Aorta (tissue), 5 donors: ENCODE measurements at regions not wholly inside any gene's neighbourhood (a gene's known extent, or its start where the extent isn't known, plus 50 kb on each side); places are given as distances from the start of the nearest gene placed in this dataset.
"Not testable (repeated sequence)": the region's sequence is repeated elsewhere in the genome, so short reads cannot be mapped to it uniquely, and the experiment has no call there.

Source experiments
- ATAC-seq: fragments of 200-7000 bp; cut with Tn5 transposase; one replicate; pipeline ENCODE4 v1.9.1; 2022; ENCODE audit warnings: moderate library complexity; ENCODE audit not compliant: low FRiP score
- DNase-seq, 2 donors: peaks; one replicate each; pipeline ENCODE4 v3.0.0-alpha.2; 2020
- H3K27ac ChIP-seq, 2 donors: one replicate each; pipeline ENCODE4 v1.5.1; 2013; ENCODE audit warnings: low read length in 2 of 2, mild to moderate bottlenecking in 2 of 2, moderate library complexity in 2 of 2, control low read depth in 1 of 2, inconsistent platforms in 1 of 2, low read depth in 1 of 2
- H3K27me3 ChIP-seq, 2 donors: one replicate each; pipeline ENCODE4 v1.6.1; 2013; ENCODE audit warnings: control low read depth in 1 of 2, low read length in 1 of 2, mild to moderate bottlenecking in 1 of 2, moderate library complexity in 1 of 2; ENCODE audit not compliant: insufficient read depth in 2 of 2, control insufficient read depth in 1 of 2
- H3K36me3 ChIP-seq, 2 donors: one replicate each; pipeline ENCODE4 v1.6.1; 2013; ENCODE audit warnings: control low read depth in 1 of 2, low read length in 1 of 2, mild to moderate bottlenecking in 1 of 2; ENCODE audit not compliant: insufficient read depth in 2 of 2, control insufficient read depth in 1 of 2
- H3K4me1 ChIP-seq, 2 donors: one replicate each; pipeline ENCODE4 v1.6.1; 2013; ENCODE audit warnings: low read length in 2 of 2, control low read depth in 1 of 2, mild to moderate bottlenecking in 1 of 2, moderate library complexity in 1 of 2; ENCODE audit not compliant: insufficient read depth in 2 of 2, control insufficient read depth in 1 of 2
- H3K4me3 ChIP-seq, 2 donors: one replicate each; pipeline ENCODE4 v1.5.1; 2013; ENCODE audit warnings: low read length in 2 of 2, control low read depth in 1 of 2, mild to moderate bottlenecking in 1 of 2
- H3K9me3 ChIP-seq: one replicate; pipeline ENCODE4 v1.6.1; 2013; ENCODE audit warnings: mild to moderate bottlenecking, low read length; ENCODE audit not compliant: control insufficient read depth
- WGBS, 2 donors: extraction: QIAGEN DNeasy Blood & Tissue Kit; methylation state at CpG; one replicate each; pipeline ENCODE4 v1.1.7; 2013; 5-methylcytosine and 5-hydroxymethylcytosine counted together
- intact Hi-C, 2 donors: fragments of 100-400 bp; cut with DNase I; formaldehyde crosslinking; loops; one replicate each; pipeline versions ENCODE4 v1.14.2 to v1.15.0; 2022
- donor health status: healthy with polysubstance abuse.
- donor health status: Bipolar disorder and iron deficiency.
- donor health status: DM: no; HTN: no; CAD: no.
- donor health status: DM: no; HTN: no; CAD: no.
- donor health status: DM: yes; HTN: yes; CAD: no.

DNA sequence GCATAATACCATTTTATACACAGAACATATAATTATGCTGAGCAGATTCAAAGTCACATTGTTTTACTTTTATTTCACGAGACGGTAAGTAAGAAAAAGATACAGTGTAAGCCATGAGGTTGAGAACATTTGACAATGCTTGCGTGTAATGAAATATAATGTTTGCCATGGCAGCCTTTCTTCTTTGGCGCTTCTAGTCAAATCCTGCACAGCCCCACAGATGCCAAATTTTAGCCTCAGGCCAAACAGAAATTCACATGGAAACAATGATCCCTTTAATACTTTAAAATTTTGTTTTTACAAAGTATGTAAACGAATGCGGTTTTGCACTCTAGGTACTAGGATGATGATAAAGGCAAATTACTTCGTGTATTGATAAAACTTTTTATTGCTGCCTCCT is 502.7 kb upstream of the SMIM31 start:
- Histone ChIP-seq H3K9me3 (no peaks in the 10 kb centered on the region), H3K27me3 (no peaks in the 10 kb centered on the region), H3K27ac (no peak overlapping the region), H3K4me3 (no peak overlapping the region), H3K36me3 (no peaks in the 10 kb centered on the region), H3K4me1 (no peaks in the 10 kb centered on the region)
- intact Hi-C loops, result no loop called here
- WGBS, 2 donors, result 21 to 22% methylated on average over 7 of the region's 7 CpGs
- ATAC-seq (no peak), DNase-seq (no peak)

DNA sequence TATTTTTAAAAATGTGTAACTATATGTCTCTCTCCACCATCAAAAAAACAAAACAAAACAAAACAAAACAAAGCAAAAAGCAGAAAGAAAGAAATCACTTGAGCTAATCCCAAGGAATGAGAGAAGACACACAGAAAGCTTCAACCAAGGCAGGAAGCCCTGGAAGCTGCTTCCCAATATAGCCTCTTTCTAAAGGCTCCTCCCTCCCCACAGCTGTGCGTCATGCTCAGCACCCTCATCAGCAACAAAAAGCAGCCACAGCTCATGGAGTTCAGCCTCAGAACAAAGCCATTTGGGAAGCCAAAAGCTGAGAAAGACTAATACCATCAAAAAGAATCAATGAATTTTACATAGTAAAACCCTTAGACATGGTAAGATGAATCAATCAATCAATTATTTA is 501.6 kb upstream of the SMIM31 start:
- ATAC-seq (no peak), DNase-seq (no peak)
- Histone ChIP-seq H3K4me1 (no peaks in the 10 kb centered on the region), H3K27ac (no peak overlapping the region), H3K9me3 (no peaks in the 10 kb centered on the region), H3K4me3 (no peak overlapping the region), H3K27me3 (no peaks in the 10 kb centered on the region), H3K36me3 (no peaks in the 10 kb centered on the region)
- WGBS, 2 donors, result 31 to 47% methylated on average over 1 of the region's 1 CpG
- intact Hi-C loops, result no loop called here

DNA sequence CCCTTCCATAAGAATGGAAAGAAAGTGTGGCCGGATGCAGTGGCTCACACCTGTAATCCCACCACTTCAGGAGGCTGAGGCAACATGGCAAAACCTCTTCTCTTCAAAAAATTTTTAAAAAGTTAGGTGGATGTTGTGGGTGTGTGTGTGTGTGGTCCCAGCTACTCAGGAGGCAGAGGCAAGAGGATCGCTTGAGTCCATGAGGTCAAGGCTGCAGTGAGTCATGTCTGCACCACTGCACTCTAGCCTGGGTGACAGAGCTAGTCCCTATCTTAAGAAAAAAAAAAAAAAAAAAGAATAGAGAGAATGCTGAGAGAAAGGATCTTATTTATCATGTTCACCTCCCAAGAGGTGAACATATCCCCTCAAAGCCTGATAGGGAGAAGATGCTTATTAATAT is 492.1 kb upstream of the SMIM31 start:
- 85 to 86% methylated on average over 2 of the region's 2 CpGs for WGBS, 2 donors
- intact Hi-C loops, result no loop called here
- DNase-seq, result no peak
- no peak overlapping the region for H3K4me3 ChIP-seq
- no peaks in the 10 kb centered on the region for H3K36me3 ChIP-seq
- H3K9me3 ChIP-seq, result no peaks in the 10 kb centered on the region
- ATAC-seq, result no peak
- H3K27ac ChIP-seq, result no peak overlapping the region
- no peaks in the 10 kb centered on the region for H3K27me3 ChIP-seq
- H3K4me1 ChIP-seq, result no peaks in the 10 kb centered on the region

GRCh38 chr4:164262508-164262907 is 491.4 kb upstream of the SMIM31 start:
- WGBS, 2 donors, result 93 to 100% methylated on average over 1 of the region's 1 CpG
- intact Hi-C loops, H3K9me3 ChIP-seq, H3K4me1 ChIP-seq, DNase-seq, H3K27ac ChIP-seq, H3K4me3 ChIP-seq, ATAC-seq, H3K27me3 ChIP-seq, H3K36me3 ChIP-seq: not testable (repeated sequence)

GRCh38 chr4:164277414-164277813 is 476.5 kb upstream of the SMIM31 start:
- H3K9me3 ChIP-seq, intact Hi-C loops, H3K4me1 ChIP-seq, DNase-seq, ATAC-seq, H3K27ac ChIP-seq, H3K27me3 ChIP-seq, H3K4me3 ChIP-seq, H3K36me3 ChIP-seq: not testable (repeated sequence)
- WGBS, 2 donors, result 67 to 89% methylated on average over 2 of the region's 2 CpGs

GRCh38 chr4:164287173-164287572 is 466.8 kb upstream of the SMIM31 start:
- no peak overlapping the region for H3K27ac ChIP-seq
- DNase-seq (no peak), ATAC-seq (no peak)
- no peak overlapping the region for H3K4me3 ChIP-seq
- H3K9me3 ChIP-seq, result no peaks in the 10 kb centered on the region
- no peaks in the 10 kb centered on the region for H3K27me3 ChIP-seq
- 91 to 95% methylated on average over 6 of the region's 6 CpGs for WGBS, 2 donors
- no peaks in the 10 kb centered on the region for H3K4me1 ChIP-seq
- H3K36me3 ChIP-seq, result no peaks in the 10 kb centered on the region
- intact Hi-C loops, result no loop called here

DNA sequence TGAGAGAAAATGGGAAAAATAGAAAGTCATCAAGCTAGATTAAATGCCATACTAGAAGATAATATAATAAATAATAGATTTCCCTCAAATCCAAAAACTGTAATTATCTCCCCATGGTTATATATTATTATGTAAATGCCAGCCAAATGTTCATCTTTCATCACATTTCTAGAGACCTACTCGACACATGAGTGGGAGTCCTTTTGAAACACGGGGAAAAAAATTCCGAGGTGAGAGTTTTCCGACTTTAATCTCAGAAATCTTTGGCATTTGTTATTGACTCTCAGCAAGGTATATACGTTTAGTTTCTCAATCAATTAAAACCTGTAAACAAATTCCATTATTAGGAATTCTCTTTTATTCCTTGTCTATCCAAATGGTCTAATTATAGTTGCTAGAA is 465.4 kb upstream of the SMIM31 start:
- no peak for ATAC-seq
- WGBS, 2 donors, result 76 to 80% methylated on average over 5 of the region's 5 CpGs
- no peak overlapping the region for H3K4me3 ChIP-seq
- DNase-seq, result no peak
- H3K27ac ChIP-seq, result no peak overlapping the region
- no peaks in the 10 kb centered on the region for H3K4me1 ChIP-seq
- H3K36me3 ChIP-seq, result no peaks in the 10 kb centered on the region
- H3K9me3 ChIP-seq, result no peaks in the 10 kb centered on the region
- no peaks in the 10 kb centered on the region for H3K27me3 ChIP-seq
- intact Hi-C loops, result no loop called here

DNA sequence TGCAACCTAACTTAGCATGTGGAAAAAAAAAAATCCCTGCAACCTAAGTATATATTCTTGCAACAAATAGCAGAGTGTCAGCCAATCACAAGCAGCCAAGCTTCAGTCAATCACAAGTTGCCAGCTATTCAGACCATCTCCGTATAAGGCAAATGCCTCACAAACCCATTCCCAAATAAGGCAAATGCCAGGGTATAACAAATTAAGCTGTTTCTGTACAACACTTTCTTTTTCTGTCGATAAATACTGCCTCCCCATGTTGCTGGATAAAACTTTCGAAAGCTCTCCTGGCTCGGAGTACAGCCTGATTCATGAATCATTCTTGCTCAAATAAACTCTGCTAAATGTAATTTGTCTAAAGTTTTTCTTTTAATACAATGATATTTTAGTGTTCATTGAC is 460.7 kb upstream of the SMIM31 start:
- no peaks in the 10 kb centered on the region for H3K27me3 ChIP-seq
- H3K9me3 ChIP-seq, result no peaks in the 10 kb centered on the region
- intact Hi-C loops, result no loop called here
- H3K4me3 ChIP-seq, result no peak overlapping the region
- ATAC-seq, result no peak
- H3K36me3 ChIP-seq, result no peaks in the 10 kb centered on the region
- no peak for DNase-seq
- WGBS, 2 donors, result 16 to 23% methylated on average over 4 of the region's 4 CpGs
- H3K27ac ChIP-seq, result no peak overlapping the region
- H3K4me1 ChIP-seq, result no peaks in the 10 kb centered on the region

DNA sequence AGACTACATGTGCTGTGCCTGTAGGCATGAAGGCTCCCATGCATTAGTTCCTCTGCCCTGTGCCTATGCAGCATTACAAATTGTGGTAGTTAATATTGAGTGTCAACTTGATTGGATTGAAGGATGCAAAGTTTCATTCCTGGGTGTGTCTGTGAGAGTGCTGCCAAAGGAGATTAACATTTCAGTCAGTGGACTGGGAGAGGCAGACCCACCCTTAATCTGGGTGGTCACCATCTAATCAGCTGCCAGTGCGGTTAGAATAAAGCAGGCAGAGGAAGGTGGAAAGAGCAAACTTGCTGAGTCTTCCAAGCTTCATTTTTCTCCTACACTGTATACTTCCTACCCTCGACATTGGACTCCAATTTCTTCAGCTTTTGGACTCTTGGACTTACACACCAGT is 460.2 kb upstream of the SMIM31 start:
- H3K4me1 ChIP-seq, result no peaks in the 10 kb centered on the region
- no peaks in the 10 kb centered on the region for H3K27me3 ChIP-seq
- no peaks in the 10 kb centered on the region for H3K36me3 ChIP-seq
- no peaks in the 10 kb centered on the region for H3K9me3 ChIP-seq
- ATAC-seq, result no peak
- H3K4me3 ChIP-seq, result no peak overlapping the region
- 75 to 90% methylated on average over 2 of the region's 2 CpGs for WGBS, 2 donors
- no peak overlapping the region for H3K27ac ChIP-seq
- no peak for DNase-seq
- intact Hi-C loops, result no loop called here
